ENCODE measurements at regions not wholly inside any gene's neighbourhood (a gene's known extent, or its start where the extent isn't known, plus 50 kb on each side); places are given as distances from the start of the nearest gene placed in this dataset.

- no peaks in the 10 kb centered on the region for H3K4me1 ChIP-seq
- intact Hi-C loops (cut with DNase I; ENCODE audit: low total_unique reads) = no loop called here
- H3K36me3 ChIP-seq = no peaks in the 10 kb centered on the region
- 90 to 100% (median 94%) methylated on average over 2 of the region's 2 CpGs for WGBS, 5 donors
- H3K9me3 ChIP-seq = no peaks in the 10 kb centered on the region
- no peak for TF ChIP-seq POLR2AphosphoS5 (IDR thresholded peaks at IDR 0.05)
- TF ChIP-seq EP300 (IDR thresholded peaks at IDR 0.05) = no peak
- TF ChIP-seq CTCF (IDR thresholded peaks at IDR 0.05) = no peak
- TF ChIP-seq POLR2A (IDR thresholded peaks at IDR 0.05) = no peak
- DNase-seq = no peak
- H3K27ac ChIP-seq = no peak overlapping the region
- no peak overlapping the region for H3K4me3 ChIP-seq
- peaks cover 0 to 4% (median 0%) of the 10 kb centered on the region in 3 donors for H3K27me3 ChIP-seq
These were observed 142.9 kb upstream of the DAP start for GRCh38 chr5:10903786-10904560.

- no peaks in the 10 kb centered on the region for H3K36me3 ChIP-seq
- intact Hi-C loops (cut with DNase I; ENCODE audit: low total_unique reads) = no loop called here
- no peak overlapping the region for H3K4me3 ChIP-seq
- no peaks in the 10 kb centered on the region for H3K4me1 ChIP-seq
- no peak for DNase-seq
- no peaks in the 10 kb centered on the region for H3K9me3 ChIP-seq
- TF ChIP-seq EP300 (IDR thresholded peaks at IDR 0.05) (no peak), CTCF (IDR thresholded peaks at IDR 0.05) (no peak), POLR2AphosphoS5 (IDR thresholded peaks at IDR 0.05) (no peak), POLR2A (IDR thresholded peaks at IDR 0.05) (no peak)
- 46 to 55% (median 52%) methylated on average over 2 of the region's 2 CpGs for WGBS, 5 donors
- H3K27me3 ChIP-seq = peaks cover 0 to 4% (median 0%) of the 10 kb centered on the region in 3 donors
- H3K27ac ChIP-seq = no peak overlapping the region
These were observed 141.1 kb upstream of the DAP start for GRCh38 chr5:10902145-10902544.

GRCh38 chr5:10898514-10898913, 137.5 kb upstream of the DAP start:
- H3K36me3 ChIP-seq = no peaks in the 10 kb centered on the region
- no peak for TF ChIP-seq EP300 (IDR thresholded peaks at IDR 0.05)
- TF ChIP-seq POLR2AphosphoS5 (IDR thresholded peaks at IDR 0.05) = no peak
- TF ChIP-seq CTCF (IDR thresholded peaks at IDR 0.05) = no peak
- TF ChIP-seq POLR2A (IDR thresholded peaks at IDR 0.05) = no peak
- intact Hi-C loops (cut with DNase I; ENCODE audit: low total_unique reads) = no loop called here
- H3K27me3 ChIP-seq = no peaks in the 10 kb centered on the region
- no peaks in the 10 kb centered on the region for H3K9me3 ChIP-seq
- DNase-seq = no peak
- H3K4me1 ChIP-seq = no peaks in the 10 kb centered on the region
- H3K27ac ChIP-seq = no peak overlapping the region
- H3K4me3 ChIP-seq = no peak overlapping the region
- 63 to 73% (median 70%) methylated on average over 4 of the region's 4 CpGs for WGBS, 5 donors

- DNase-seq = no peak
- Histone ChIP-seq H3K4me3 (no peak overlapping the region), H3K27me3 (peaks cover 0 to 5% (median 0%) of the 10 kb centered on the region in 3 donors), H3K36me3 (no peaks in the 10 kb centered on the region), H3K4me1 (no peaks in the 10 kb centered on the region), H3K27ac (no peak overlapping the region), H3K9me3 (peaks cover 0 to 4% (median 4%) of the 10 kb centered on the region in 4 donors)
- 42 to 71% (median 64%) methylated on average over 1 of the region's 1 CpG for WGBS, 5 donors
- TF ChIP-seq CTCF (IDR thresholded peaks at IDR 0.05) (no peak), POLR2AphosphoS5 (IDR thresholded peaks at IDR 0.05) (no peak), EP300 (IDR thresholded peaks at IDR 0.05) (no peak), POLR2A (IDR thresholded peaks at IDR 0.05) (no peak)
- intact Hi-C loops (cut with DNase I; ENCODE audit: low total_unique reads) = no loop called here
These were observed 135.0 kb upstream of the DAP start for GRCh38 chr5:10896016-10896415.
